CD14-positive monocyte (primary cell): ENCODE measurements at regions not wholly inside any gene's neighbourhood (a gene's known extent, or its start where the extent isn't known, plus 50 kb on each side); places are given as distances from the start of the nearest gene placed in this dataset.

Experiments
- DNase-seq, 3 donors: peaks; one replicate each; pipeline ENCODE4 v3.0.0-alpha.2; 2011 to 2022
- H2AFZ ChIP-seq: 2 replicates; pipeline ENCODE4 v1.6.0; 2012; ENCODE audit warnings: mild to moderate bottlenecking, low read depth, low read length, inconsistent platforms; ENCODE audit not compliant: insufficient read depth, poor library complexity, severe bottlenecking
- H3K27ac ChIP-seq, 2 donors: 1 replicate in 1 of 2; 2 replicates in 1 of 2; pipeline ENCODE4 v1.5.1; 2012 to 2013; ENCODE audit warnings: low read length in 2 of 2, control low read depth in 1 of 2, inconsistent platforms in 1 of 2, low read depth in 1 of 2, mild to moderate bottlenecking in 1 of 2
- H3K27me3 ChIP-seq, 2 donors: one replicate each; pipeline versions ENCODE4 v1.6.0 to v1.6.1; 2011 to 2013; ENCODE audit warnings: low read length in 2 of 2; ENCODE audit not compliant: control insufficient read depth in 2 of 2, insufficient read depth in 2 of 2
- H3K36me3 ChIP-seq, 2 donors: replicated peaks in 1 of 2; 1 replicate in 1 of 2; 2 replicates in 1 of 2; pipeline versions ENCODE4 v1.5.1 to v1.6.1; 2012 to 2013; ENCODE audit warnings: low read length in 2 of 2, control low read depth in 1 of 2, inconsistent platforms in 1 of 2, mild to moderate bottlenecking in 1 of 2; ENCODE audit not compliant: insufficient read depth in 2 of 2, control insufficient read depth in 1 of 2
- H3K4me1 ChIP-seq, 2 donors: 1 replicate in 1 of 2; 2 replicates in 1 of 2; pipeline versions ENCODE4 v1.5.1 to v1.6.1; 2012 to 2013; ENCODE audit warnings: low read length in 2 of 2, control low read depth in 1 of 2, inconsistent platforms in 1 of 2, mild to moderate bottlenecking in 1 of 2, moderate library complexity in 1 of 2; ENCODE audit not compliant: insufficient read depth in 2 of 2, control insufficient read depth in 1 of 2
- H3K4me2 ChIP-seq: replicated peaks from 2 replicates; pipeline ENCODE3; 2012; ENCODE audit warnings: low read length, moderate library complexity, mild to moderate bottlenecking; ENCODE audit not compliant: poor library complexity, severe bottlenecking; ENCODE audit errors: extremely low read depth
- H3K4me3 ChIP-seq, 3 experiments: fragments of 200-600 bp in 1 of 3; sonication (generic) in 1 of 3; replicated peaks in 1 of 3; 1 replicate in 2 of 3; 2 replicates in 1 of 3; pipeline ENCODE4 v1.5.1; 2011 to 2013; ENCODE audit warnings: low read length in 3 of 3, mild to moderate bottlenecking in 3 of 3, control low read depth in 2 of 3, low read depth in 2 of 3, inconsistent platforms in 1 of 3, moderate library complexity in 1 of 3
- H3K79me2 ChIP-seq: 2 replicates; pipeline ENCODE4 v1.6.0; 2012; ENCODE audit warnings: mild to moderate bottlenecking, control low read depth, inconsistent platforms, low read length, moderate library complexity; ENCODE audit not compliant: insufficient read depth
- H3K9ac ChIP-seq: 2 replicates; pipeline ENCODE4 v1.6.0; 2017; ENCODE audit warnings: low read length, mild to moderate bottlenecking; ENCODE audit not compliant: insufficient read depth, poor library complexity, severe bottlenecking
- H3K9me3 ChIP-seq, 2 donors: replicated peaks in 1 of 2; 1 replicate in 1 of 2; 2 replicates in 1 of 2; pipeline versions ENCODE4 v1.5.1 to v1.6.1; 2012 to 2013; ENCODE audit warnings: low read length in 2 of 2, control low read depth in 1 of 2; ENCODE audit not compliant: control insufficient read depth in 1 of 2, insufficient read depth in 1 of 2
- H4K20me1 ChIP-seq: 2 replicates; pipeline ENCODE4 v1.6.0; 2012; ENCODE audit warnings: mild to moderate bottlenecking, low read length, control low read depth, moderate library complexity; ENCODE audit not compliant: insufficient read depth
- H3K27ac Mint-ChIP-seq, 7 donors: one replicate each; pipeline ENCODE4 v1.8.0; 2020; ENCODE audit warnings: mild to moderate bottlenecking in 7 of 7, mixed read lengths in 7 of 7, moderate library complexity in 6 of 7, inconsistent platforms in 2 of 7
- H3K27me3 Mint-ChIP-seq, 3 donors: one replicate each; pipeline ENCODE4 v1.8.0; 2021 to 2022; ENCODE audit warnings: low read depth in 3 of 3, mild to moderate bottlenecking in 3 of 3, mixed read lengths in 3 of 3, moderate library complexity in 3 of 3, inconsistent platforms in 1 of 3
- H3K36me3 Mint-ChIP-seq, 2 donors: one replicate each; pipeline ENCODE4 v1.8.0; 2020; ENCODE audit warnings: mixed read lengths in 2 of 2, inconsistent platforms in 1 of 2, mild to moderate bottlenecking in 1 of 2
- H3K4me1 Mint-ChIP-seq: one replicate; pipeline ENCODE4 v1.8.0; 2020; ENCODE audit warnings: mild to moderate bottlenecking, mixed read lengths
- H3K4me3 Mint-ChIP-seq, 2 donors: one replicate each; pipeline ENCODE4 v1.8.0; 2020; ENCODE audit warnings: mild to moderate bottlenecking in 2 of 2, mixed read lengths in 2 of 2, moderate library complexity in 1 of 2
- H3K9me3 Mint-ChIP-seq, 7 donors: one replicate each; pipeline ENCODE4 v1.8.0; 2020 to 2022; ENCODE audit warnings: mixed read lengths in 7 of 7, mild to moderate bottlenecking in 6 of 7, moderate library complexity in 6 of 7, inconsistent platforms in 2 of 7
- CTCF ChIP-seq: fragments of 200-600 bp; IDR thresholded peaks from one replicate; pipeline ENCODE4 v1.8.0; 2022; ENCODE audit warnings: antibody characterized with exemption, mild to moderate bottlenecking
- WGBS: methylation state at CpG from one replicate; pipeline ENCODE4 v1.1.5; 2013; ENCODE audit warnings: missing lambda C conversion rate; ENCODE audit not compliant: insufficient coverage; 5-methylcytosine and 5-hydroxymethylcytosine counted together
- intact Hi-C, 2 donors: fragments of 100-400 bp; cut with micrococcal nuclease; formaldehyde crosslinking; loops; one replicate each; pipeline versions ENCODE4 v1.15.0 to v1.15.1; 2023

- intact Hi-C loops = loop anchor here in 1 of 2 donors (5.0 kb wide), 1 partner anchor 121 kb away; the partner anchor contains the start of gene ZFPM1
These were observed 51.5 kb upstream of the ZNF469 start for GRCh38 chr16:88330971-88331890.

More at GRCh38 chr16:88330971-88331890, 51.5 kb upstream of the ZNF469 start:
- WGBS = 95% methylated on average over 13 of the region's 15 CpGs
- H3K4me3 ChIP-seq = no peak overlapping the region
- TF ChIP-seq CTCF = no peak
- no peaks in the 10 kb centered on the region for H3K36me3 ChIP-seq
- no peaks in the 10 kb centered on the region for H4K20me1 ChIP-seq
- no peak for DNase-seq
- no peaks in the 10 kb centered on the region for H3K79me2 ChIP-seq
- no peak overlapping the region for H3K9ac ChIP-seq
- H3K4me2 ChIP-seq = no peak overlapping the region
- H3K27me3 Mint-ChIP-seq = peaks cover 1 to 3% (median 2%) of the 10 kb centered on the region in 3 donors
- no peak overlapping the region for H2AFZ ChIP-seq
- peaks cover 9 to 16% of the 10 kb centered on the region in 2 donors for H3K4me1 ChIP-seq
- peaks cover under 1 to 9% (median 4%) of the 10 kb centered on the region in 7 donors for H3K9me3 Mint-ChIP-seq
- no peak overlapping the region for H3K4me3 Mint-ChIP-seq
- H3K9me3 ChIP-seq = no peaks in the 10 kb centered on the region
- H3K4me1 Mint-ChIP-seq = peaks cover 11% of the 10 kb centered on the region
- no peak overlapping the region for H3K27ac ChIP-seq
- no peaks in the 10 kb centered on the region for H3K36me3 Mint-ChIP-seq
- no peak overlapping the region for H3K27ac Mint-ChIP-seq
- no peaks in the 10 kb centered on the region for H3K27me3 ChIP-seq
